GM18507 (cell line): ENCODE measurements at regions not wholly inside any gene's neighbourhood (a gene's known extent, or its start where the extent isn't known, plus 50 kb on each side); places are given as distances from the start of the nearest gene placed in this dataset.

Experiments
- DNase-seq: peaks from one replicate; pipeline ENCODE4 v3.0.0; 2011; ENCODE audit warnings: low read depth; ENCODE audit not compliant: insufficient read length; ENCODE audit errors: extremely low spot score
- FAIRE-seq: peaks from 2 replicates; lab custom pipeline; 2011; peaks lifted over from hg19 to GRCh38; lab: Jason Lieb, UNC

- DNase-seq, result no peak
- no peak for FAIRE-seq
Observed at GRCh38 chr11:103530257-103530656, 421.0 kb downstream of the DYNC2H1 start.

DNA sequence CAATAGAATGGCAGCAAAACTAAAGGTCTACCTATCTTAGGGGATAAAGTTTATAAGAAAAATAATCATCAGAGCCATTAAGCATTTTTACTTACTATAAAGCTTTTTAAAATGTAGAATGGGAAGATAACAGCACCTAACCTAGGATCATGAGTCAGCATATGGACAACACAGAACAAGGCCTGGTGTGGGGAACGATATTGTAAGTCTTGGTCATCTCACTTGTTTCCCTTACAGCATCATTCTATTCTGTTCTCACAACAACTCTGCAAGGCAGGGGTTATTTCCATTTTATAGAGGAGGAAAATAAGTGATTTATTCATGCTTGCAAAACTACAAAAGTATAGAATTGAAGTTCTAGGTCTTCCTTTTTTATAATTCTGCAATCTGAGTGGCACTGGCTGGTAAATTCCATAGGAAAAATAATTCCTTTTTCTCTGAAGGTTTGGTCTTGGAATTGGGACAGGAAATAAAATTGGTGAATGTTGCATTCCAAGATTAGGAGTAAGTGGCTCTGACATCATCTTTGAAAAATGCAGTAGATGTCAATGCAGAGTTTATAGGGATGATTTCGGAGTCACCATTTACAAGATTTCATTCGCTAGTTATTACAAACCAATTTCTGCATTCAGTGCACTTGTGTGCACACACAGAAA is 423.0 kb downstream of the DYNC2H1 start:
- DNase-seq (no peak), FAIRE-seq (no peak)

- FAIRE-seq (no peak), DNase-seq (no peak)
Observed at GRCh38 chr11:103534191-103534590, 425.0 kb downstream of the DYNC2H1 start.

GRCh38 chr11:103534959-103535358 is 425.7 kb downstream of the DYNC2H1 start:
- FAIRE-seq, result no peak
- DNase-seq, result no peak

DNA sequence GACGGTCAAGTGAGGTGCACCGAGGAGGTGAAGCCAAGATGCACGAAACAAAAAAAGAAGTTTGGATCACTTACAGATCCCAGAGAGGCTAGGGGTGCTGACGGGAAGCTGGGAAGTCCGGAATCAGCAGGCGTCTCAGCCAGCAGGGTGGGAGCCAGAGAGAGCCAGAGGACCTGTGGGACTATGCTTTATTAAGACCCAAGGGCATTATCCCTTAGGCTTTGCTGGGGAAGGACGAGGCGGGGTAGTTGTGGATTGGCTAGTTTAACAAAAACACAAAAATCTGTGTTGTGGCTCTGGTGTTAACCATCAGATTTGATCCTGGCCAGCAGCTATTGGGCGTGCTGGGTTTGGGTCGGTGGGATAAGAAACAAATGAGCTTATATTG is 427.1 kb downstream of the DYNC2H1 start:
- DNase-seq (no peak), FAIRE-seq (no peak)

- DNase-seq, result no peak
- no peak for FAIRE-seq
Observed at GRCh38 chr11:103537904-103538502, 428.8 kb downstream of the DYNC2H1 start.

DNA sequence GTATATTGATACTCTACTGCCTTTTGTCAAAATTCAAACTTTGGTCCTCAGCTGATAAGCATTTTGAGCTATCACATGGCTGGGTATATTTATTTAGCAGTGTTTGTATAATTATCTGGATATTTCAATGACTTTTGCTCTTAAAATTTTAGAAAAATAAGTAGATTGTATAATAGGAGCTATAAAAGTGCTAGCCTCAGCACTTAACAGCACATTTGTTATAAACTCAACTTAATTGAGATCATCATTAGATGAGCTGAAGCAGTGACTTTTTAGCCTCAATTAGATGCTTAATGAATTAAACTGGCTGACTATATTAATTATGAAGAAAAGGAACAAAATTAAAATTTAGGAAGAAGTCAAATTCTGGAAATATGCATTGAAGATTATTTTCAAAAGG is 429.9 kb downstream of the DYNC2H1 start:
- no peak for DNase-seq

GRCh38 chr11:103541186-103541795 is 432.1 kb downstream of the DYNC2H1 start:
- DNase-seq (no peak), FAIRE-seq (no peak)

More for the DNA sequence above, 429.9 kb downstream of the DYNC2H1 start:
- FAIRE-seq, result no peak

DNA sequence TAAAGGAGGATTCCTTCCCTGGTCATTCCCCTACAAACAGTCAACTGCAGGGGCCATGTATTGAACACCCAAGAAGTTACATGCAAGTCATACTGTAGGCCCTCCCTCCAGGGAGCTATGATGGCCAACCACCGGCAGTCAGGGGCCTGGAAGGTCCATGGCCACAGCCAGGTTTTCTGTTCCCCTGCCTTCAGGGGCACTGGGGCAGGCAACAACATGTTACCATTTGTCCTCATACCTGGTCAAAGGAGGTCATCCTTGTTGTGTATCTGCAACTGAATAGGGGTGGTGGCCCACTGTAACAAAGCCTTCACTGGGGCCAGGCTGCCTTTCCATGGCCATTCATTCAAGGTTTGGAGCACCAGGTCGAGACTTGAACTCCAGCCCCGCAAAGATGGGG is 433.6 kb downstream of the DYNC2H1 start:
- DNase-seq, result no peak
- FAIRE-seq, result no peak

DNA sequence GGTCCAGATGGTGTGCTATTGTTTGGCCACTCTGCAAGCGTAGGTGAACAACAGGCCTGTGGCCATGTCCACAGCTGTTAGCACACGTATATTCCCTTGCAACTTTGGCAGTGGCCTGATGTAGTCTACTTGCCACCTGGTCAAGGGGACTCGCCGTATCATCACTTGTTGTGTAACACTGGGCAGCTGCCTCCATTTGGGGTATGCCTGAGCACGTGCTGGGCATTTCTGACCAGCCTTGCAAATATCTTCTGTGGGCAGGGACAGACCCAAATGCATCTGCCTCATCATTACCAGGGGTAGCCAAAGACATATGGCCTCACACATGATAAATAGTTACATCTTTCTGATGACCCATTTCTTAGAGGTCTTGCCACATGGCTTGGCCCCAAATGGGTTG is 434.2 kb downstream of the DYNC2H1 start:
- no peak for FAIRE-seq
- no peak for DNase-seq

DNA sequence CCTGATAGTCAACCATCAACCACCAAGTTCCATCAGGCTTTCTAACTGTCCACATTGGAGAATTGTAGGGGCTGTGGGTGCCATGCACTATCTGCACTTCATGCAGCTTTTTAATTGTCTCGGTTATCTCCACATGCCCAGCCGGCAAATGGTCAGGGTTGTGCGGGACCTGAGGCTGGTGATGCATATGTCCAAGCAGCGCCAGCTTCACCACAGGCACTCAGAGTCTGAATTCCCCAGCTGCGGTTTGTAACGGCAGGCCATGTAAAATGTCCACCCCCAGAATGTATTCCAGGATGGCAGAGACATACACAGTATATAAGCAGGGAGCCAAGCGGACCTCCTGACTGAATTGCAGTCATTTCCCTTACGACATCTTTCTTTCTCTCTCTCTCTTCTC is 435.6 kb downstream of the DYNC2H1 start:
- FAIRE-seq (no peak), DNase-seq (no peak)

- FAIRE-seq (no peak), DNase-seq (no peak)
Observed at GRCh38 chr11:103545551-103545950, 436.3 kb downstream of the DYNC2H1 start.

GRCh38 chr11:103546236-103546635 is 437.0 kb downstream of the DYNC2H1 start:
- DNase-seq, result no peak
- FAIRE-seq, result no peak

- FAIRE-seq (no peak), DNase-seq (no peak)
Observed at GRCh38 chr11:103547024-103547423, 437.8 kb downstream of the DYNC2H1 start.

GRCh38 chr11:103547691-103548090 is 438.5 kb downstream of the DYNC2H1 start:
- DNase-seq (no peak), FAIRE-seq (no peak)

DNA sequence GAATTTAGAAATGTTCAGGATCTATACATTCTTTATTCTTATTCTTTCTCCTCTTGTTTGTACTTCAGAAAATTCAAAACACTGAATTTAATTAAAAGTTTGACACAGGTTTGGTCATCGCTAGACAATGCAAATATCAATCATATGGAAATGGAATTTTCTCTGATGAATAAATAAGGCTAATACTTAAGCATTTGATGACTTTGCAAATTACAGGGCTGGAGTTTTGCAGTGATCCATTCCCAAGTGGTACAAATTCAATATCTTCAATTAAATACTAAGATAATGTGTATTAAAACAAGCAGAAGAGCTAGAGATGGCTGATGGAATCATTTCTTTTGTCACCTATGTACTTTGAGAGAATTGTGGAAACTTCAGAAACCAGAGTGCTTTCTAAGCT is 439.6 kb downstream of the DYNC2H1 start:
- FAIRE-seq (no peak), DNase-seq (no peak)

- DNase-seq (no peak), FAIRE-seq (no peak)
Observed at GRCh38 chr11:103550811-103551210, 441.6 kb downstream of the DYNC2H1 start.

DNA sequence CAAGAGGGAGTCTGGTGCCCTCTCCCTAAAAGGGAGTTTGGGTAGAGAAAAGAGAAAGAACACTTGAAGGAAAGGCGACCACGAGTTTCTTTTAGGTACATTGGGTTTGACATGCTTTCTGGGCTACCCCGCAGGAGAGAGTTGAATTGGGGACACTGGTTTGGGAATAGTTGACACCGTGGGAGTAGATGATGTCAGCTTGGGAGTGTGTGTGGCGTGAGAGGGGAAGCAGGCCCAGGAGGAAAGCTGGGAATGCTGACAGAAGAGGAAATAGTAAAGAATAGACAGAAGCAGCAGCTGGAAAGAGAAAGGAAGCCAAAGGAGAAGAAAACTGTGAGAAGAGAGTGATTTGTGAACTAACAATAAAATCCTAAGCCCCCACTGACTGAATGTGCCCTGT is 442.9 kb downstream of the DYNC2H1 start:
- FAIRE-seq, result no peak
- no peak for DNase-seq

DNA sequence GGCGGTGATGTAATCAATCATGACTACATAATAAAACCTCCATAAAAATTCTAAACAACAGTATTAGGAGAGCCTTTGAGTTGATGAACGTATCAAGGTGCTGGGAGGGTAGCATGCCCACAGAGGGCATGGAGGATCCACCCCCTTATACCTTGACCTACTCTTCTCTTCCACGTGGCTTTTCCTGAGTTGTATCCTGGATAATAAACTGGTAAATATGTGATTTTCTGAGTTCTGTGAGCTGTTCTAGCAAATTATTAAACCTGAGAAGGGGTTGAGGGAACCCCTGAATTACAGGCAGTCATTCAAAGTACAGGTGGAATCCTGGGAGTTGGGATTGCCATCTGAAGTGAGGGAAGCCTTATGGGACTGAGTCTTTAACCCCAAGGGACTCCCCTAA is 446.9 kb downstream of the DYNC2H1 start:
- FAIRE-seq (no peak), DNase-seq (no peak)

DNA sequence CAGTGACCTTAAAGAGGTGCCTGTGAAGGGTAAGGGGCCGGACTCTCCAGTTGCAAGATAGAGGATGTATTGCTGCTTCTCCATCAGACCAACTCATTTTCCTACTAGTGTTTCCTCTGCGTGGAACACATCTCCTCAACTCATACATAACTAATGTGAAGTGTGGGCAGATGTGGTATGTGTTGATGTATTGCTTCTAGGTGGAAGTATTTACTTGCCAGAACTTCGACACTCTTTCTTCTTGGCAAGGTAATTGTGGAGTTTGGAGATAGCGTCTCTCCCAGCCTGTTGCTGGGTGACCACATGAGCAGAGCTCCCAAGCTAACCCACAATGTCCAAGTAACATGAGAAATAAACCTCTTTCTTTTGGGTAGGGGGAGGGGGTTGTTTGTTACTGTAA is 456.9 kb downstream of the DYNC2H1 start:
- no peak for DNase-seq
- no peak for FAIRE-seq

DNA sequence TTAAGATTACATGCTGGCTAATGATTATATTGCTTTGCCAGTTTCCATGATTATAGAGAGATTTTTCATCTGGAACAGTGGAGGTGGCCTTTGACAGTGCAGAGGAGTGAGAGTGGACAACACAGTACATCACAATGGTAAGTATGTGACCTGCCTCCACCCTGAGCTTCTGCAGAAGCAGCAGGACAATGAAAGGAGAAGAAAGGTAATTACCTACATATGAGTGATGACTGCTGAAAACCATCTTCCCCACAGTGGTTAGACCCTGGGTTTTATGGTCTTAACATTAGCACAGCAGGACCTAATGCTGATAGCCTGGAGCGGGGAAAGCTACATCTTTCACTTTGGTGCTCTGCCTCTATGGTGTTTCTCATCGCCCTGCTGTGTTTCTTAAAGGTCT is 454.7 kb upstream of the DDI1 start:
- no peak for DNase-seq
- no peak for FAIRE-seq
